HG03045 (cell line): ENCODE measurements at regions not wholly inside any gene's neighbourhood (a gene's known extent, or its start where the extent isn't known, plus 50 kb on each side); places are given as distances from the start of the nearest gene placed in this dataset.

Source experiments
- ATAC-seq: cut with Tn5 transposase; IDR thresholded peaks from one replicate; pipeline ENCODE4 v1.9.1; 2021; ENCODE audit warnings: mild to moderate bottlenecking, moderate library complexity; ENCODE audit not compliant: unreplicated experiment

DNA sequence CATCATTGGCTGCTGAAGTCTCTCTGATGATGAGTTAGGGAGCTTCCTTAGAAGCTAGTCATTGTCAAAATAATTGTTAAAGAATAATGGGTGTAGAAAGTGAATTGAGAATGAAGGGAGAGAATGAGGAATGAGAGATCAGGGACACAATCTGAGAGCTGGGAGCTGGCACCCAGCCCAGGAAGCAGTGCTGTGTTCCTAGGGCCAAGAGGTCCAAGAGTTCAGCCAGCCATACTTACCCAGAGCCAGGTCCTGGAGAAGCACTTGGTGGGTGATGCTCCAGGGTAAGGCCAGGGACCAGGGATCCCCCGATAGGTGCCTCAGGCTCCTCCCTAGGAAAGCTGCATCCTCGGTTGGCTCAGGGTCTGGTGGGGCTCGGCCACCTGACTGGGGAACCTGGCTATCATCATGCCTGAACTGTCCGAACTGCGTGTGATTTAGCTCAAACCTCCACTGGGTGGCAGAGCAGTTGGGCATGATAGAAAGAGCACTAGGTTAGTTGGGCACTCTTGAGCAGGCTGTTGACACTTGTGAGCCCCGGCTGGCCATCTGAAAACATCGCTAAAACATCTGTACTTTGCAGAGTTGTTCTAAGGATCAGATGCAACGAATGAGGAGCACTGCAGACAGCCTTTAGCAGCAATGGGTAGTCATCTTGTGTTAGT is 123.9 kb upstream of the NCAM1 start:
- no peak for ATAC-seq

DNA sequence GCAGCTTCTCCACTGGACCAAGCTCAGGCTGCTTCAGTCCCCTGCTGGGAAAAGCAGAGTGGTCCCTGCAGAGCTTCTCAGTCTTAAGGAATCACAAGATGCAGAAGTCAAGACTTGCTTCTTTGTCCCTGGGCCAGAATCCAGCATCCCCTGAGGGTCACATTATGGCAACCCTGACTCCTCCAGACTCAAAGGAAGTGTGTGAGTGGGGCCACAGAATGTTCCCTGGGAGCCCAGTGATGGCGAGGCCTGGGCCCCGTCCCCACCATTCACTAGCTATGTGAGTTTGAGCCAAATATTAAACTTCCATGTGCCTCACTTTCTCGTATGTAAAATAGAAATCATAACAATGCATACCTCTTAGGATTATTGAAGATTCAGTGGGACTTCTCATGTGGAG is 122.2 kb upstream of the NCAM1 start:
- no peak for ATAC-seq

DNA sequence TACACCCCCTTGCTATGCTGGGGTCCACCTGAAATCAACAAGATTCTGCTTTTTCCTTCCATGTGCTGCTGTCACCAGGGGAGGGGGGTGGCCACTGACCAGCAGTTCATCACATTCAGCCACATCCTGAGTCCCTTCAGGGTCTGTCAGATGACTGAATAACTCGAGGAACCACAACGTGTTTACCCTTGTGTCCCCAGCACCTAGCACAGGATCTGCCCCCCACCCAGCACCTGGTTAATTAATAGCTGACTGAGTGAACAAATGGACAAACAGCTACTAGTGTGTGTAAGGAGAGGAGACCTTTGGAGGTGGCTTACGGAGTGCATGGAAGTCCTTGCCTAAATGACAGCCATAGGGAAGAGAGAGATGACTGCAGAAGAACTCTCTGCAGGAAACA is 119.5 kb upstream of the NCAM1 start:
- no peak for ATAC-seq

DNA sequence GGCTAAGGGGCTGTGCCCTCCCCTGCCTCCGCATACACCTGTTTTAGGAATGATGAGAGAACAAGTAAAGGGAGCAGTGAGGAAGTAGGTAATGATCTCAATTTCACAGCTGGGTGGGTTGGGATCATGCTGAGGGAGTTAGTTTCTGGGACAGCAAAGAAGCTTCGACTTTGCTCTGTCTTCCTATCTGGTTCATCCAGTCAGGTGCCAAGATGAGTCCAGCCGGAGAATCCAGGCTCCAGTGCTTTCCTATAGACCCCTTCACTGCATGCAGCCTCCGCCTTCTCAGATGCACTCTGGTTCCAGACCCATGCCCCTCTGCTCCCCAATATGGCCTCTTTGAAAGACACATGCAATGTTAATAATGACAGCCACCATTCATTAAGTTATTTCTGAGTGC is 119.1 kb upstream of the NCAM1 start:
- ATAC-seq, result no peak

DNA sequence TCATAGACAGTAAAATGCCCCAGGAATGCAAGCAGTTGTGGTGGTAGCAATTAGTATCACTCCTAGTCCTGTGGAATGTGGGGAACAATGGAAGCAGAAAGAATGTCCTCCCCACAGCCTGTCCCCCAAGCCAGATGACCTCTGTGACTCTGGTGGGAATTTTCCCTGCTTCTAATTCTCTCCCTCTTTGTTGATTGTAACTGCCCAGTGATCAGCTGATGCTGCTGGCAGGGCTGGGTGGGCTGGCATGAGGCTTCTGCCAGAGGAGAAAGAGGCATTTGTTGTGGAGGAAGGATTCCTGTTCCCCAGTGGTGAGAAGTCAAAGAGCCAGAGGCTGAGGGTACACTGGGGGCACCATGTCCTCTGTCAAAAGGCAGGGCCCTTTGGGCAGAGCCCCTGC is 116.7 kb upstream of the NCAM1 start:
- no peak for ATAC-seq

DNA sequence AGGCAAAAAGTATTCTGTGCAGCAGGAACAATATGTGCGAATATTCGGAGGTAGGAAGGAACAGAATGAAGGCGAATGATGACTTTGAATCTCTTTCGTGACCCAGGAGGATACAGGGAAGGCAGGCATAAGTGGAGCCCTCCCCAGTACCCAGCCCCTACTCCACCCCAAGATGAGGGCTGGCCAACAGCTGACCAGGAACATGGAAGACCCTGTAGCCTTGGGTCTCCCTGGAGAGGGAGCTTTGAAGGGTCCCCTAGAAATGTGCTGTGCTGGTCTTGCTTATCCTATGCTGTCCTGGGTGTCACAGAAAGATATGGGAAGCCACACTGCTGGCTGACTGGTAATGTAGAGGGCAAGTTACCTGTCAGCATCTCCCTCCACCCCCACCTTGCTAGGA is 113.7 kb upstream of the NCAM1 start:
- no peak for ATAC-seq

DNA sequence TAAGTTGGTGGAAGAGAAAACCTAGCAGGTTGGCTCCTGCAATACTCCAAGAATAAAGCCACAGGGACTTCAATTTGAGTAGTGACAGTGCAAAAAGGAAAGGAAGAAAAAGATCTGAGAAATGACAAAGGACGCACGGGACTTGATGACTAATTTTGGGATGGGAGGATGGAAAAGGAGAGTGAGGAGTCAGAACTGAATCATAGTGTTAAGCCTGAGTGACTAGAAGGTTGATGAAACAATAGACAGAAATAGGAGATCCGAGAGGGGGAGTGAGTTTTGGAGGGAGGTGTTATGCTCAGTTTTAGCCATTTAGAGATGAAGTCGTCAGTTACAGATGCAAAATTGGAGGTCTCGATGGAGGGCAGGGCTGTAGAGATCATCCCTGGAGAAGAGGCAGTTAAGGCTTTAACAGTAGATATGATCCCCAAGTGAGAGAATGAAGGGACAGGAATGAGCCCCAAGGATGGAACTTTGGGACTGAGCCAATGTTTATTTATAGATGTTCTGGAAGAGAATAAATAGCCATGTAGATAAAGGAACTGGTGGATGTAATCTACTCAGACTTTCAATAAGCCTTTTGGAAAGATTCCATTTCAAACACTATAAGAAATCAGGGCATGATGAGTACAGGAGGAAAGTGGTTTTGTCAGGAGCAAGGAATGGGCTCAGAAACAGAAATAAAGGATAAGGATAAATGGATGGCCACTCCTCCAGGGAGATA is 108.9 kb upstream of the NCAM1 start:
- ATAC-seq, result no peak

DNA sequence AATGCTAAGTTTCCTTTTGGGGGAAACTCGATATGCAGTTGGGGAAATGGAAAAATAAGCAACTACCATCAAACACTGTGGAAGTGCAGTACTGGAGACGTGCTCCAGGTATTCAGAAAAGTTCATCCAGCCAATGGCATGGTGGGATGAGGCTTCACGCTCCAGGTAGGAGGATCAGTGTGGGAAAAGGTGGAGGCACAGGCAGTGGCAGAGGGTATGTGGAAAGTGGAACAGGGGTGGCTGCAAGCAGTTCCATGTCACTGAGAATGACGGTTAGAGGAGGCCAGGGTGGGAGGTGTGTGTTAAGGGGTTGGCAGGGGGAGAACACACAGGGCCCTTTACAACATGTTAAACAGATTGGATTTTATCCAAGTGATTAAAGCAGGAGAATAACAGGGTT is 105.1 kb upstream of the NCAM1 start:
- no peak for ATAC-seq

DNA sequence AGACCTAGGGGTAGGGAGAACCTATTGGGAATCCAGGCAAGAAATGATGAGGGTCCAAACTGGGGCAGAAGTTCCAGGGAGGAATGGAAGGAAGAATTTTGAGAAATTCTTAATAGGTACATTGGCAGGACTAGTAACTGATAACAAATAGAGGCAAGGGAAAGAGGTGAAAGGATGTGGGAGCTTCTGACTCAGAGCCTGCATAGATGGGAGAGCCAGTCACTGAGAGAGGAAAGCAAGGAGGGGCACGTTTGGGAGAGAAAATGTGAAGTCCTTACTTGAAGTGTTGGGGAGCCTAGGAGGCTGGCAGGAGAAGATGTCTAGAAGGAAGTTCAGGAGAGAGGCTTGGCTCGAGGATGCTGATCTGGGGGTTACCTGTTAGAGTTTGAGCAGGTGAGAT is 104.6 kb upstream of the NCAM1 start:
- no peak for ATAC-seq

DNA sequence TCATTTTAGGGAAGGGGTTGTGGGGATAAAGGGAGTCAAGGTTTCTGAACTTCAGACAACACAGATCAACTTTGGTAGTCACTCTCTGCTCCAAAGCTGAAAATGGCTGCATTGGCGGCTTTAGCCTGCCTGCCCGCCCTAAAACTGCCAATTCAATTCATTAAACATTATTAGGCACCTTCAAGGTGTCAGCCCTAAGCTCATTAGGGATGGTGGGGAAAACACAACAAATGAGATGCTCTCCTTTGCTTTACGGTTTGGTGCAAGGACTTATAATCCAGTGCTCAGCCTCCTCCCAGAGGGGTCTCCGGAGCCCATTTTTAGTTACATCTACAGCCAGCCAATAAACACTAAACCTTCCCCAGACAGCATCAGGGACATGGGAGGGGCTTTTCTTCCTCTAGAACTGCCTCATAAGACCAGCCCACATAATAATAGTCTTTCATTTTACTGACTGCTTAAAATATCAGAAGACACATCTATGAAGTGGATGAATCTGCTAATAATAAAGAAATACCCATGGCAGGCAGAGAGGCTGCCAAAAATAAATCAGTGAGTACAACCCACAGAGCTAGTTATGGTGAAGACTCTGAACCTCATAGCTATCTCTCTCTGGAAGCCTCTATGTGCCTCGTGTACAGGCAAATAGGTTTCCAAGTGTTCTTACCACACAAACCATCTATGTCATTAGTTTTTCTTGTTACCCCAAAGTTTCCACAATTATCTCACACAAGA is 102.8 kb upstream of the NCAM1 start:
- no peak for ATAC-seq

DNA sequence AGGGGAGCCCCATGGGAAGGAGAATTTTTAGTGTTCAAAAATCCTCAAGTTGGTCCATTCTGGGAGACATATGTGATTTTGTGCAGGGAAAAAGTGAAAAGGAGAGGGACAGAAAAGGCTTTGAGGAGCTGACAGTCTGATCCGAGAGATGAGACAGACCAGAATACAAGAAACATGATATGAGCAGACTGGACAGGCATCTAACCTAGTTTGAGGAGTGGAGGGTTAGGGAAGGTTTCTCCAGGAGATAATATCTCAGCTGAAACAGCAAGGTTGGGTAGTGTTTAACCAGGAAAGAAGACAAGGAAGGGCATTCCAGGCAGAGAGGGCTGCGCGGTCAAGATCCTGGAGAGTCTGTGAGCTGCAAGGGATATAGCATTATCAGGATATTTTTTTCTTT is 101.4 kb upstream of the NCAM1 start:
- ATAC-seq, result no peak

DNA sequence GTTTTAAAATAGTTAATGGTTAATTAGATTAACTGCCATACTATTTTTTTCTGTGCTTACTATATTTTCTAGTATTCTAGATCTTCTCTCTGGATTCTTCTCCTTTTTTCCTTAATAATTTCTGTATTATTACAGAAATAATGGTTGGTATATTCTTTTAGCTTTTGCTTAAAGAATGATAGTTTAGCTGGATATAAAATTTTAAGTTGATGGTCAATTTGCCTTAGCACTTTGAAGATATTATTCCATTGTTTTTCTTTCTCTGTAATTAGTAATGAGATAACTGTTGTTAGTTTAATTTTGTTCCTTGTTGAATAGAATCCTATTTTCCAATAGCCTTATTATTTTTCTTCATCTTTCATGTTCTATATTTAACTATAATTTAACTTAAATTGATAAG is 99.9 kb upstream of the NCAM1 start:
- ATAC-seq, result no peak

DNA sequence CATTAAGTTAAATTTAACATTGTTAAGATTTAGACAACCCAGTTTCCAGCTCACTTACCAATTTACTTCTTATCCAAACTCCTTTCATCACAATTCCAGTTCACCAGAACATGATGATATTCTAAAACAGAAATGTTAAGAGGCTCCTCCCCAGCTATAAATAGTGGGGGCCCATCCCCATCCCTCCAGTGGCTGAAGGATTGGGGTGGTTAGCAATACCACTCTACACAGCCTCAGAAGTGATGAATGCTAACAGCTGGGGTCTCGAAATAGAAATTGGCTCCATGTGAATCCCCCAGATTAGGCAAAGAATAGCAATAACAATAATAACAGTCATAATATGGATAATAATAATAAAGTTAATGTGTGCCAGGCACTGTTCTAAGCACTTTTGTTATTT is 97.9 kb upstream of the NCAM1 start:
- no peak for ATAC-seq

DNA sequence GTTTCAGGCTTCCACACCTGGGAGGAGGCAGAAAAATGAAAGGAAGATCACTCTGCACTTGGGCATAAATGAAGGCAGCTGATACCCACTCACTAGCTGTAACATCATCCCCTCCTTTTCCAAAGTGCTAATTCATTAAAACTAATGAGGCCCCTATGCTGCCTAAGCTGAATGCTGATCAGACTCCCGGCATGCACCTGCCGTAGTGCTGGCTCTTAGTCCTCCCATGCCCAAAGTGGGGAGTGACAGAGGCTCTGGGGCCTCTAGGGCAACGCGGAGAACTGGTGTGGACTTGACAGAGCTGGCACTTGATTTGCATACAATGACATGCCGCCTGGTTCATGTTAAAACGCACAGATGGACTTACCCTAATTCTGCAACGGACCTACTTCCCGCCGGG is 96.5 kb upstream of the NCAM1 start:
- ATAC-seq, result no peak

DNA sequence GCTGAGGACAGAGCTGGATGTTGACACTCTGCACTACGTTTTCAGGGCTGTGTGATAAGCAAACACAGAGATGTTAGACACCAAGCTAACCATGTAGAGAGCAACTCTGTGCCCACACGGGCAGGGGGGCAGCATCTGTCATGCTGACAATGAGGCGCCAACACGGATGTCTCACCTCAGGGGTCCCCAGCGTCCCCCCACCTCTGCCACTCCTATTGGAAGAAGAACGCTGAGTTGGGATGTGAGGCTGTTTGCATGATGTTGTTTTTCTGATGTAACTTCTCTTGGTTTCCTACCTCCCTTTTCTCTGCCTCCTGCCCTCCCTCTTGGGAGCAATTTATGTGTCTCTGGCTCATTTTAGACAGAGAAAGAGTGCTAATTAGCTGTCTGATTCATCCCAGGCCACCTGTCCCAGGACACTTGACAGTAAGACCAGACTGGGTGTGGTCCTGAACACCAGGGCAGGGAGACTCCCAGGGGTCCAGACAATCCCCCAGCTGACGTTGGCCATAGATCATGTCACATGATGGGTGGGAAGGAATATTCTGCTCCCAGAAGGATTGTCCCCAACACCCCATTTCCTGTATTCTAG is 89.2 kb upstream of the NCAM1 start:
- no peak for ATAC-seq

DNA sequence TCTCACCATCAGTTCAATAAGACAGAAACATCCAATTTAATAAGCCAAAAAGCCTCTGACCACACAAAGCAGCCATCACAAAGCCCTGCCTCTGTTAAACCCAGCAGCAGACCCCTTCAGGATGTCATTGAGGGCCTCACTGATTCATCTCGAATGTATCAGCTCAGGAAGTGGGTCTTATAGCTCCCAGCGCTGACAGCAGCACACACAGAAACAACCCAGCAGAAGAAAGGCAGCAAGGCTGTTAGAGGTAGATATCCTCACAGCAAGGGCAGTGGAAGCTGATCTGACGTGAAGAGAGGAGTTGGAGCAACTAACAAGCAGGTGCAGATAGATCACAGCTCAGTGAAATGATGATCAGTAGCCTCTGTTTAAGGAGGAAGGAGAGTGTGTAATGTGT is 86.2 kb upstream of the NCAM1 start:
- no peak for ATAC-seq

DNA sequence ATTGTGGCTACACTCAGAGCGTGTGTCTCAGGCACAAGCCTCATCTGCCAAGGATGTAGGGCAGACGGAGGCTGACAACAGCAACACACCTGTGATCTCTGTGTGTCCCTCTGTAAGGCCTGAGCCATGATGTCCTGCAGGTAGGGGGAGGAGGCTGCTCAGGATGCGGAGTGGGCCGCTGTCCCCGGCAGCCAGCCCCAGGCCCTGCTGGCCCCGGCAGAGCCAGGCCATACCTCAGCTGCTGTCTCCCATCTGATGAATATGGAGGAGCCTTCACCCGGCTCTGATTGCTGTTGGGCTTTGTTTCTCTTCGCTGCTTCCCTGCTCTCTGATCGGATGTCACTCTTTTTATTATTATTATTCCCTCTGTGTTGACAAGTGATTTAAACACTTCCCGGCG is 83.6 kb upstream of the NCAM1 start:
- no peak for ATAC-seq

DNA sequence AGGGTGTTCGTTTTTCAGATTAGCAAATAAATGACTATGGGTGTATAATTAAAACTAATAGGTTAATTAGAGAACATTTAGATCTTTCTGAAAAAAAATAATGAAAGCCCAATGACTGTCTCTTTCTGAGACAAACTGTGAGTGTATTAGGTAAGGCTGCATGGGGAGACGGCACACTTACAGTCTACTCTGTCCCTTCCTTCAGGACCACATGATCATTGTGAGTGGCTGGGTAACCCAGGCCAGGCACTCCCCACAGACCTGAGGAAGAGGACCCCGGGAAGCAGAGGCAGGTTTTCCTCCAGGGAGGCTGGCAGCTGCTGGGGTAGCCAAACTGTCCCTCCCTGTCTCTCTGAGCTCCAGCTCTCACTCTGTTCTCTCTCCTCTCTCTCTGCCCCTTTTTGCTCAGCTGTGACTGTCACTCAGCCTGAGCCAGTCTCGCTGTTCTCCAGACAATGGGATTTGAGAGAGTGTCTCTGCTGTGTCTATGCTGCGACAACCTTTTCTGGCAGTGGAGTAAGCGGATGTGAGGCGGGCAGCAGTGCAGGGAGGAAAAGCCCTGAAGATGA is 83.1 kb upstream of the NCAM1 start:
- no peak for ATAC-seq

DNA sequence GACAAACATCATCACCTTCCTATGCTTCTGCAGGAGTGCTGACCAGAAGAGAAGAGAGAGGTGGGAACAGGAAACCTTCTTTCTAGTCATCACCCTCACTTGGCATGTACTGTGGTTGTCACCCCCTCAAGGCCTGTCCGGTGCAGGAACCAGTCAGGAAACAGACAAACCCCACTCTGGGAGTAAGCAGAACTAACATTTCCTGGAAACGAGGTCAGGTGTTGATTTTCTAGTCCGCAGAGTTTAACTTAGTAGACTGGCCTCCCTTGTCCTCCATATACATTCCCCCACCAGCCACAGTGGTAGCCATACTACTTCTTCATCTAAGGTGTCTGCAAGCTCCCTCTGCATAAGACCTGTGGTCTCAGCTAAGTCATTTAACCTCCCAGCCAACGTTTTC is 80.7 kb upstream of the NCAM1 start:
- ATAC-seq, result no peak

DNA sequence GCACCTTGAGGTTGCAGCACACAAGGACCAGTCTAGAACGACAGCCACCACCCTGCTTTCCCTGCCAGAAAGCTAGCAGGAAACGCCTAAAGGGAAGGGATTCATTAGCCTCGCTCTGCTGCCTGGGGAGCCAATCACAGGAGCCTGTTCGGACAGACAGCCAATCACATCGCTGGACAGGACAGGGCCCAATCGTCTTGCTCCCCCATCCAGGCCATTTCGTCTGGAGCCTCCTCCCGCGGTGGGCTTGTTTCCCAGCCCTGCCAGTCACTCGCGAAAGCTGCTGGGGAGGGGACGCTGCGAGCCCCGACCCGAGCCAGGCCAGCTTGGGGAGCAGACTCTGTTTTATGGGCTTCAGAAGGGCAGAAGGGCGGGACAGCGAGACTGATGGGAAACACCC is 79.8 kb upstream of the NCAM1 start:
- ATAC-seq, result no peak

DNA sequence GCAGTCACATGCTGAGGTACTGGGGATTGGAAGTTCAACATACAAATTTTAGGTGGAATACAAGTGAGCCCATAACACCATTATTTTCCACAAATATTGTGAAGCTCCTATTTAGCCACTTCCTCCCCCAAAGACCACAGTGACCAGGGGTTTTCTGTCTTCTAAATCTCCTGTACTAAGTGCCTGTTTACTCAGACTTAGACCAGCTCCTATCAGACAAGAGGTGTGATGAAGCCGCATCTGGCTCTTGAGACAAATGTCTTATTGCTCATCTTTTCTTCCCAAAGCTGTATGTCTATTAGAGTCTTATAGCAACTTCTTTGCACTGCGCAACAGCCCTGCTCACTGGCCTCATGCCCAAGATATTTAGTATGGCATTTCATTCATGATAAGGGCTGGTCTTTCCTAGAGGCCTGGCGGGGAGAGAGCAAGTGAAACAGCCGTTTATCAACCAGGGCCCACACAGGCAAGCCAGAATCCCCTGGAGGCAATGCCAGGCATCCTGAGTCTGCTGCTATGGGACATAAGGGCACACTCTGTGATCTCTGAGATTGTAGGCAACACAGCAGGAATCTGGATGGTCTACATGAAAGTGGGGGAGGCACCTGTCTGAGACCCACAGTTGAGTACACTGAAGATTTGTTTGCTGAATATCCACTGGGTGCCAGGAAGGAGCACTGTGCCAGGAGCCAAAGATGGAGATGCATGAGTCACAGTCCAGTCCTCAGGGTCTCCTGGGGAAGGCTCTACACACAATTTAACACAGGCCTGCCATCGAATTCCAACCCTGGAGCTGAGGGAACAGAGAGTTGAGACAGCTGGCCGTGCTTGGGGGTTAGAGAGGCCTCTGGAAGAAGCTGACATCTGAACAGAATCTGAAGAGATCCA is 78.5 kb upstream of the NCAM1 start:
- no peak for ATAC-seq
